ENCODE measurements at regions not wholly inside any gene's neighbourhood (a gene's known extent, or its start where the extent isn't known, plus 50 kb on each side); places are given as distances from the start of the nearest gene placed in this dataset.

GRCh38 chr11:28858076-28858475 lies 749.9 kb downstream of the METTL15 start:
- H3K27me3 ChIP-seq (ENCODE audit: control insufficient read depth, insufficient read depth, low read length), result no peaks in the 10 kb centered on the region
- no peak for DNase-seq (ENCODE audit: low read depth, low spot score)
- WGBS (ENCODE audit: insufficient coverage, insufficient read length), result no CpG with 5 or more reads among the region's 2 CpGs
- H3K4me1 ChIP-seq (ENCODE audit: control insufficient read depth, insufficient read depth, low read length), result no peaks in the 10 kb centered on the region
- H3K4me3 ChIP-seq (ENCODE audit: low read length), result no peak overlapping the region
- H3K9me3 ChIP-seq (ENCODE audit: control insufficient read depth, insufficient read depth, low read length), result no peaks in the 10 kb centered on the region; the same call in 1 of the 2 replicates
- no peaks in the 10 kb centered on the region for H3K36me3 ChIP-seq (ENCODE audit: control insufficient read depth, insufficient read depth, low read length)
- H3K27ac ChIP-seq (ENCODE audit: low read length), result no peak overlapping the region

GRCh38 chr11:28849053-28849452 lies 740.9 kb downstream of the METTL15 start:
- Histone ChIP-seq H3K27me3 (ENCODE audit: control insufficient read depth, insufficient read depth, low read length) (no peaks in the 10 kb centered on the region), H3K9me3 (ENCODE audit: control insufficient read depth, insufficient read depth, low read length) (no peaks in the 10 kb centered on the region; the same call in 1 of the 2 replicates), H3K36me3 (ENCODE audit: control insufficient read depth, insufficient read depth, low read length) (no peaks in the 10 kb centered on the region), H3K4me1 (ENCODE audit: control insufficient read depth, insufficient read depth, low read length) (no peaks in the 10 kb centered on the region), H3K4me3 (ENCODE audit: low read length) (no peak overlapping the region), H3K27ac (ENCODE audit: low read length) (no peak overlapping the region)
- DNase-seq (ENCODE audit: low read depth, low spot score), result no peak

GRCh38 chr11:28842716-28843115 lies 734.5 kb downstream of the METTL15 start:
- no CpG with 5 or more reads among the region's 1 CpG for WGBS (ENCODE audit: insufficient coverage, insufficient read length)
- DNase-seq (ENCODE audit: low read depth, low spot score), result no peak
- Histone ChIP-seq H3K27ac (ENCODE audit: low read length) (no peak overlapping the region), H3K9me3 (ENCODE audit: control insufficient read depth, insufficient read depth, low read length) (no peaks in the 10 kb centered on the region), H3K4me3 (ENCODE audit: low read length) (no peak overlapping the region), H3K4me1 (ENCODE audit: control insufficient read depth, insufficient read depth, low read length) (no peaks in the 10 kb centered on the region), H3K27me3 (ENCODE audit: control insufficient read depth, insufficient read depth, low read length) (no peaks in the 10 kb centered on the region), H3K36me3 (ENCODE audit: control insufficient read depth, insufficient read depth, low read length) (no peaks in the 10 kb centered on the region)

- no peaks in the 10 kb centered on the region for H3K36me3 ChIP-seq (ENCODE audit: control insufficient read depth, insufficient read depth, low read length)
- no peak overlapping the region for H3K27ac ChIP-seq (ENCODE audit: low read length)
- H3K4me1 ChIP-seq (ENCODE audit: control insufficient read depth, insufficient read depth, low read length), result peaks cover 2% of the 10 kb centered on the region; the same call in 1 of the 2 replicates
- H3K27me3 ChIP-seq (ENCODE audit: control insufficient read depth, insufficient read depth, low read length), result no peaks in the 10 kb centered on the region
- H3K4me3 ChIP-seq (ENCODE audit: low read length), result no peak overlapping the region
- no peaks in the 10 kb centered on the region for H3K9me3 ChIP-seq (ENCODE audit: control insufficient read depth, insufficient read depth, low read length)
- DNase-seq (ENCODE audit: low read depth, low spot score), result no peak
- WGBS (ENCODE audit: insufficient coverage, insufficient read length), result no CpG with 5 or more reads among the region's 1 CpG
Measured at GRCh38 chr11:28838741-28839140, 730.6 kb downstream of the METTL15 start.

GRCh38 chr11:28837599-28837998 lies 729.4 kb downstream of the METTL15 start:
- Histone ChIP-seq H3K36me3 (ENCODE audit: control insufficient read depth, insufficient read depth, low read length) (no peaks in the 10 kb centered on the region), H3K4me3 (ENCODE audit: low read length) (no peak overlapping the region), H3K27ac (ENCODE audit: low read length) (no peak overlapping the region), H3K27me3 (ENCODE audit: control insufficient read depth, insufficient read depth, low read length) (no peaks in the 10 kb centered on the region), H3K9me3 (ENCODE audit: control insufficient read depth, insufficient read depth, low read length) (no peaks in the 10 kb centered on the region), H3K4me1 (ENCODE audit: control insufficient read depth, insufficient read depth, low read length) (peaks cover 3% of the 10 kb centered on the region; the same call in 1 of the 2 replicates)
- no peak for DNase-seq (ENCODE audit: low read depth, low spot score)
- WGBS (ENCODE audit: insufficient coverage, insufficient read length), result no CpG with 5 or more reads among the region's 8 CpGs

GRCh38 chr11:28836285-28837081 lies 728.3 kb downstream of the METTL15 start:
- Histone ChIP-seq H3K9me3 (ENCODE audit: control insufficient read depth, insufficient read depth, low read length) (no peaks in the 10 kb centered on the region), H3K27me3 (ENCODE audit: control insufficient read depth, insufficient read depth, low read length) (no peaks in the 10 kb centered on the region), H3K4me1 (ENCODE audit: control insufficient read depth, insufficient read depth, low read length) (peaks cover 3% of the 10 kb centered on the region; the same call in 1 of the 2 replicates), H3K27ac (ENCODE audit: low read length) (no peak overlapping the region), H3K36me3 (ENCODE audit: control insufficient read depth, insufficient read depth, low read length) (no peaks in the 10 kb centered on the region), H3K4me3 (ENCODE audit: low read length) (no peak overlapping the region)
- WGBS (ENCODE audit: insufficient coverage, insufficient read length), result no CpG with 5 or more reads among the region's 4 CpGs
- no peak for DNase-seq (ENCODE audit: low read depth, low spot score)

GRCh38 chr11:28835790-28836189 lies 727.6 kb downstream of the METTL15 start:
- Histone ChIP-seq H3K9me3 (ENCODE audit: control insufficient read depth, insufficient read depth, low read length) (no peaks in the 10 kb centered on the region), H3K27me3 (ENCODE audit: control insufficient read depth, insufficient read depth, low read length) (no peaks in the 10 kb centered on the region), H3K36me3 (ENCODE audit: control insufficient read depth, insufficient read depth, low read length) (no peaks in the 10 kb centered on the region), H3K4me3 (ENCODE audit: low read length) (no peak overlapping the region), H3K27ac (ENCODE audit: low read length) (no peak overlapping the region), H3K4me1 (ENCODE audit: control insufficient read depth, insufficient read depth, low read length) (peaks cover 3% of the 10 kb centered on the region; the same call in 1 of the 2 replicates)
- no CpG with 5 or more reads among the region's 3 CpGs for WGBS (ENCODE audit: insufficient coverage, insufficient read length)
- no peak for DNase-seq (ENCODE audit: low read depth, low spot score)

GRCh38 chr11:28835317-28835716 lies 727.1 kb downstream of the METTL15 start:
- no peak for DNase-seq (ENCODE audit: low read depth, low spot score)
- H3K9me3 ChIP-seq (ENCODE audit: control insufficient read depth, insufficient read depth, low read length), result no peaks in the 10 kb centered on the region
- H3K27me3 ChIP-seq (ENCODE audit: control insufficient read depth, insufficient read depth, low read length), result no peaks in the 10 kb centered on the region
- no peak overlapping the region for H3K4me3 ChIP-seq (ENCODE audit: low read length)
- H3K27ac ChIP-seq (ENCODE audit: low read length), result no peak overlapping the region
- no peaks in the 10 kb centered on the region for H3K36me3 ChIP-seq (ENCODE audit: control insufficient read depth, insufficient read depth, low read length)
- H3K4me1 ChIP-seq (ENCODE audit: control insufficient read depth, insufficient read depth, low read length), result peaks cover 3% of the 10 kb centered on the region; the same call in 1 of the 2 replicates

GRCh38 chr11:28834877-28835276 lies 726.7 kb downstream of the METTL15 start:
- H3K9me3 ChIP-seq (ENCODE audit: control insufficient read depth, insufficient read depth, low read length), result no peaks in the 10 kb centered on the region
- peaks cover 3% of the 10 kb centered on the region; the same call in 1 of the 2 replicates for H3K4me1 ChIP-seq (ENCODE audit: control insufficient read depth, insufficient read depth, low read length)
- no CpG with 5 or more reads among the region's 3 CpGs for WGBS (ENCODE audit: insufficient coverage, insufficient read length)
- no peak for DNase-seq (ENCODE audit: low read depth, low spot score)
- no peaks in the 10 kb centered on the region for H3K36me3 ChIP-seq (ENCODE audit: control insufficient read depth, insufficient read depth, low read length)
- no peaks in the 10 kb centered on the region for H3K27me3 ChIP-seq (ENCODE audit: control insufficient read depth, insufficient read depth, low read length)
- H3K27ac ChIP-seq (ENCODE audit: low read length), result no peak overlapping the region
- H3K4me3 ChIP-seq (ENCODE audit: low read length), result no peak overlapping the region

- no peak overlapping the region for H3K27ac ChIP-seq (ENCODE audit: low read length)
- H3K36me3 ChIP-seq (ENCODE audit: control insufficient read depth, insufficient read depth, low read length), result no peaks in the 10 kb centered on the region
Measured at GRCh38 chr11:28833670-28834069, 725.5 kb downstream of the METTL15 start.

GRCh38 chr11:28833169-28833568 lies 725.0 kb downstream of the METTL15 start:
- peaks cover 3% of the 10 kb centered on the region; the same call in 1 of the 2 replicates for H3K4me1 ChIP-seq (ENCODE audit: control insufficient read depth, insufficient read depth, low read length)
- no CpG with 5 or more reads among the region's 2 CpGs for WGBS (ENCODE audit: insufficient coverage, insufficient read length)
- H3K4me3 ChIP-seq (ENCODE audit: low read length), result no peak overlapping the region
- no peaks in the 10 kb centered on the region for H3K27me3 ChIP-seq (ENCODE audit: control insufficient read depth, insufficient read depth, low read length)
- H3K36me3 ChIP-seq (ENCODE audit: control insufficient read depth, insufficient read depth, low read length), result no peaks in the 10 kb centered on the region
- H3K9me3 ChIP-seq (ENCODE audit: control insufficient read depth, insufficient read depth, low read length), result no peaks in the 10 kb centered on the region
- no peak for DNase-seq (ENCODE audit: low read depth, low spot score)
- no peak overlapping the region for H3K27ac ChIP-seq (ENCODE audit: low read length)

More at GRCh38 chr11:28833670-28834069, 725.5 kb downstream of the METTL15 start:
- no CpG with 5 or more reads among the region's 2 CpGs for WGBS (ENCODE audit: insufficient coverage, insufficient read length)
- Histone ChIP-seq H3K4me1 (ENCODE audit: control insufficient read depth, insufficient read depth, low read length) (peaks cover 3% of the 10 kb centered on the region; the same call in 1 of the 2 replicates), H3K9me3 (ENCODE audit: control insufficient read depth, insufficient read depth, low read length) (no peaks in the 10 kb centered on the region), H3K4me3 (ENCODE audit: low read length) (no peak overlapping the region), H3K27me3 (ENCODE audit: control insufficient read depth, insufficient read depth, low read length) (no peaks in the 10 kb centered on the region)
- DNase-seq (ENCODE audit: low read depth, low spot score), result no peak
